Vagina (tissue), 2 donors: ENCODE measurements at regions not wholly inside any gene's neighbourhood (a gene's known extent, or its start where the extent isn't known, plus 50 kb on each side); places are given as distances from the start of the nearest gene placed in this dataset.

Experiments used
- DNase-seq, 2 donors: peaks; one replicate each; pipeline ENCODE4 v3.0.0-alpha.2; 2017; ENCODE audit errors: extremely low spot score in 2 of 2
- H3K27ac ChIP-seq: fragments of 200-600 bp; sonication (generic); one replicate; pipeline ENCODE4 v1.5.1; 2019
- H3K27me3 ChIP-seq: fragments of 200-600 bp; sonication (generic); one replicate; pipeline ENCODE4 v1.5.1; 2019
- H3K36me3 ChIP-seq, 2 donors: fragments of 200-600 bp; sonication (generic); one replicate each; pipeline ENCODE4 v1.5.1; 2017 to 2019
- H3K4me1 ChIP-seq: fragments of 200-600 bp; sonication (generic); one replicate; pipeline ENCODE4 v1.5.1; 2019
- H3K4me3 ChIP-seq, 2 donors: fragments of 200-600 bp; sonication (generic); 1 replicate in 1 of 2; 2 replicates in 1 of 2; pipeline ENCODE4 v1.5.1; 2016 to 2019
- H3K9me3 ChIP-seq: fragments of 200-600 bp; sonication (generic); one replicate; pipeline ENCODE4 v1.5.1; 2019
- CTCF ChIP-seq, 3 experiments: fragments of 450-650 bp in 2 of 3; fragments of 200-600 bp in 1 of 3; sonication (generic) in 1 of 3; IDR thresholded peaks; one replicate each; pipeline ENCODE4 v1.5.1; 2017 to 2019; ENCODE audit warnings: antibody characterized with exemption in 3 of 3, mild to moderate bottlenecking in 2 of 3, moderate library complexity in 2 of 3
- POLR2A ChIP-seq, 2 donors: fragments of 450-650 bp; IDR thresholded peaks; one replicate each; pipeline ENCODE4 v1.6.1; 2017; ENCODE audit warnings: antibody characterized with exemption in 2 of 2, mild to moderate bottlenecking in 2 of 2, moderate library complexity in 2 of 2
- POLR2AphosphoS5 ChIP-seq, 2 donors: sonication (generic); formaldehyde crosslinking; IDR thresholded peaks; one replicate each; pipeline ENCODE4 v1.9.0; 2017; ENCODE audit warnings: antibody characterized with exemption in 2 of 2, mild to moderate bottlenecking in 2 of 2, low read depth in 1 of 2; ENCODE audit not compliant: insufficient read depth in 1 of 2
- intact Hi-C: fragments of 100-400 bp; cut with DNase I; formaldehyde crosslinking; loops from one replicate; pipeline ENCODE4 v1.15.1; 2023

- TF ChIP-seq POLR2A (IDR thresholded peaks at IDR 0.05) (no peak), CTCF (IDR thresholded peaks at IDR 0.05) (no peak), POLR2AphosphoS5 (IDR thresholded peaks at IDR 0.05; ENCODE audit: insufficient read depth in 1 of 2, low read depth in 1 of 2) (no peak)
- Histone ChIP-seq H3K9me3 (no peaks in the 10 kb centered on the region), H3K27ac (no peak overlapping the region), H3K4me1 (no peaks in the 10 kb centered on the region), H3K4me3 (no peak overlapping the region), H3K36me3 (no peaks in the 10 kb centered on the region), H3K27me3 (no peaks in the 10 kb centered on the region)
- no peak for DNase-seq
- intact Hi-C loops: no loop called here
These were observed 212.8 kb upstream of the CHD1 start for GRCh38 chr5:99141534-99142128.

GRCh38 chr5:99138911-99139310, 210.1 kb upstream of the CHD1 start:
- H3K36me3 ChIP-seq: no peaks in the 10 kb centered on the region
- no peak overlapping the region for H3K27ac ChIP-seq
- TF ChIP-seq POLR2AphosphoS5 (IDR thresholded peaks at IDR 0.05; ENCODE audit: insufficient read depth in 1 of 2, low read depth in 1 of 2) (no peak), POLR2A (IDR thresholded peaks at IDR 0.05) (no peak), CTCF (IDR thresholded peaks at IDR 0.05) (no peak)
- H3K9me3 ChIP-seq: no peaks in the 10 kb centered on the region
- intact Hi-C loops: no loop called here
- DNase-seq: no peak
- no peak overlapping the region for H3K4me3 ChIP-seq
- no peaks in the 10 kb centered on the region for H3K27me3 ChIP-seq
- no peaks in the 10 kb centered on the region for H3K4me1 ChIP-seq

- no peak for DNase-seq
- no peaks in the 10 kb centered on the region for H3K4me1 ChIP-seq
- intact Hi-C loops: no loop called here
- H3K27ac ChIP-seq: no peak overlapping the region
- H3K9me3 ChIP-seq: no peaks in the 10 kb centered on the region
- H3K4me3 ChIP-seq: no peak overlapping the region
- no peak for TF ChIP-seq POLR2A (IDR thresholded peaks at IDR 0.05)
- no peak for TF ChIP-seq CTCF (IDR thresholded peaks at IDR 0.05)
- TF ChIP-seq POLR2AphosphoS5 (IDR thresholded peaks at IDR 0.05; ENCODE audit: insufficient read depth in 1 of 2, low read depth in 1 of 2): no peak
- no peaks in the 10 kb centered on the region for H3K27me3 ChIP-seq
- no peaks in the 10 kb centered on the region for H3K36me3 ChIP-seq
These were observed 205.1 kb upstream of the CHD1 start for GRCh38 chr5:99133921-99134320.

DNA sequence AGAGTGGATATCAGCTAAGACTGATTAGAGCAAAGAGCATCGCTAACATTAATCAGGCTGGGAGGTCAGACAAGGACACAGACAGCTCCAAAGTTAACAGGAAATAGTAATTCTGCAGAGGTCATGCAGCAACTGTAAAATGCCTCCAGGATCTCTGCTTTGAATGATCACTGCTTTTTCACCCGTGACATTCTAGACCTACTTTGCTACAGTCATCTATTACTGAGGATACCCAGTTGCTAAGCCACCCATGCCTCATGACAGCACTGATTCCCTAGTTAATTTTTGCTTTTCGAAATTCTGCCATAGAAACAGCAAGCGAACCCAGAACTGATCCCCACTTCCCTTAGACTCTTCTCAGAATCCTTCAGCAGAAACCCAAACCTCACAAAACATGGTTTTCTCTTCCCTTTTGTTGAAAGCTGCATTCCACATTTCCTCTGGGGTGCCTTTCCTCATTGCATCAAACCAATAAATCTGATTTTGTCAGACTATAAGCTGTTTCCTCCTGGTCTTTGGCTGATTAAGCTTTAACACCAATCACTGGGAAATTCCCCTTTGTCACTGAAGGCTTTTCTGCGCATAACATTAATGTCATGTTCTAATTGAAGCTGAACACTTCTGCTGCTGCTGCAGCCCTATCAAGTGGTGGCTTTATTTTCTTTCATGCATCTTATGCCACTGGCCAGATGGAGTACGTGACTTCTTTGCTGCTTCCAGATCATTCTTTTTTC, 201.1 kb upstream of the CHD1 start:
- no peaks in the 10 kb centered on the region for H3K9me3 ChIP-seq
- H3K27ac ChIP-seq: no peak overlapping the region
- H3K4me1 ChIP-seq: no peaks in the 10 kb centered on the region
- H3K27me3 ChIP-seq: no peaks in the 10 kb centered on the region
- intact Hi-C loops: no loop called here
- no peak for TF ChIP-seq POLR2A (IDR thresholded peaks at IDR 0.05)
- TF ChIP-seq CTCF (IDR thresholded peaks at IDR 0.05): no peak
- no peak for TF ChIP-seq POLR2AphosphoS5 (IDR thresholded peaks at IDR 0.05; ENCODE audit: insufficient read depth in 1 of 2, low read depth in 1 of 2)
- H3K36me3 ChIP-seq: no peaks in the 10 kb centered on the region
- no peak overlapping the region for H3K4me3 ChIP-seq
- DNase-seq: no peak

DNA sequence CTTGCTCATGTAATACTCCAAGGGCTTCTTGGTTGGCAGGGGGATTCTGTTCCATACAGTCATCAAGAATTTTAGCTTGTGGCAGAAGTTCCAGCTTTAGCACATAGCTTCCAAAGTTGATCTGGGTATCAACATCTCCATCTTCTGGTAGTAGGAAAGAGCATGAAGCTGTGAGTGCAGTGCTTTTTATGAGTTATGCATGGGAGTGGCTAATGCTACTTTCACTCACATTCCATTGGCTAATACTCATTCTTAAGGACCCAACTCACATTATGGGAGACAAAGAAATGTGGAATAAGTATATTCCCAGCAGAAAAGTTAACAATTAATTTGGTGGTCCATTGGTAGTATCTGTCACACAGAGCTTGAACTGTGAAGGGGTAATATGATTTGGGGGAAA, 194.2 kb upstream of the CHD1 start:
- Histone ChIP-seq H3K4me3 (no peak overlapping the region), H3K27ac (no peak overlapping the region), H3K9me3 (no peaks in the 10 kb centered on the region), H3K27me3 (no peaks in the 10 kb centered on the region), H3K36me3 (no peaks in the 10 kb centered on the region), H3K4me1 (no peaks in the 10 kb centered on the region)
- TF ChIP-seq POLR2AphosphoS5 (IDR thresholded peaks at IDR 0.05; ENCODE audit: insufficient read depth in 1 of 2, low read depth in 1 of 2): no peak
- intact Hi-C loops: no loop called here
- DNase-seq: no peak
